ENCODE measurements at regions not wholly inside any gene's neighbourhood (a gene's known extent, or its start where the extent isn't known, plus 50 kb on each side); places are given as distances from the start of the nearest gene placed in this dataset.

DNA sequence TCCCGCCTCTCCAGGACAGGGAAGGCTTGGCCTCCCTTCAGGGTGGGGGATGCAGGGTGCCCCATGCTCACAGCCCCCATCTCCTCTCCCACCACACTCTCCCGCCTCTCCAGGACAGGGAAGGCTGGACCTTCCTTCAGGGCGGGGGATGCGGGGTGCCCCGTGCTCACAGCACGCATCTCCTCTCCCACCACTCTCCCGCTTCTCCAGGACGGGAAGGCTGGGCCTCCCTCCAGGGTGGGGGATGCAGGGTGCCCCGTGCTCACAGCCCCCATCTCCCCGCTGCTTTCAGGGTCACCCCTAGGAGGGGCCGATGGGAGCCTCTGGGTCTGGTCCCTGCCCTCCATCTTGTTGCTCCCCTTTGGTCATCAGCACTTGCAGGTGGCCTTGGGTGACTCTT, 348.0 kb downstream of the CTTN start:
- POLR2A ChIA-PET: no interaction called here
- CTCF ChIA-PET: no interaction called here

DNA sequence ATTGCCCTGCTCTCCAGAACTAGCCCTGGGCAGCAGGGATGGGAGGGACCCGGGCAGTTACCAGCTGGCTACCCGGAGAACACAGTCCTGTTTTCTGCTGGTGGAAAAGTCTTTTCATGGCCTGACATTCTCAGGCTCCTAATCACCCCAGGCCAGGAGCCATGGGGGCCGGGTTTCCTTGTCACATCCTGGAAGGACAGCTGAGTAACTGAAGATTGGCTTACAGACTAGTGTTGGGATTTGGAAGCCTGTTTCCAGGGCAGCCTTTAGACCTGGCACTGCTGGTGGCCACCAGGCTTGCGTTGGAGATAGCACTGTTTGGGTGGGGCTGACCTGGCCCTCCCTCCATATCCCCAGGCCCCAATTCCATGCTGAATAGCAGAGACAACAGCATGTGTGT, 349.0 kb downstream of the CTTN start:
- CTCF ChIA-PET: no interaction called here
- POLR2A ChIA-PET: no interaction called here

DNA sequence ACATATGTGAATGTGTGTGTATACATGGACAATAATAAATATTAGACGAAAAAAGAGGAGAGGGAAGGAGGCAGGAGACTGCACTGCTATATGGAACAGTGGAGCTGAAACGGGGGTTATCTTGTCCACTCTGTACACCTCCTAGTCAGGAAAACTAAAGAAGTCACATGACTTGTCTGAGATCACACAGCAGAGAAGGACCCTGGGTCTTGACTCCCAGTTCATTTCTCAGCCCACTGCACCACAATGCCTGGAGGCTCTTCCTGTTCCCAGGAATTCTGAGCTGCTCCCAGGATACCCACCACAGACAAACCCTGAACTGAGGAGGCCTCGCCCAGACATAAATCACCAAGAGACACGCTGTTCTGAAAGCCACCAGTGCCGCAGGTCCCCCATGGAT, 349.6 kb downstream of the CTTN start:
- POLR2A ChIA-PET: no interaction called here
- CTCF ChIA-PET: no interaction called here

DNA sequence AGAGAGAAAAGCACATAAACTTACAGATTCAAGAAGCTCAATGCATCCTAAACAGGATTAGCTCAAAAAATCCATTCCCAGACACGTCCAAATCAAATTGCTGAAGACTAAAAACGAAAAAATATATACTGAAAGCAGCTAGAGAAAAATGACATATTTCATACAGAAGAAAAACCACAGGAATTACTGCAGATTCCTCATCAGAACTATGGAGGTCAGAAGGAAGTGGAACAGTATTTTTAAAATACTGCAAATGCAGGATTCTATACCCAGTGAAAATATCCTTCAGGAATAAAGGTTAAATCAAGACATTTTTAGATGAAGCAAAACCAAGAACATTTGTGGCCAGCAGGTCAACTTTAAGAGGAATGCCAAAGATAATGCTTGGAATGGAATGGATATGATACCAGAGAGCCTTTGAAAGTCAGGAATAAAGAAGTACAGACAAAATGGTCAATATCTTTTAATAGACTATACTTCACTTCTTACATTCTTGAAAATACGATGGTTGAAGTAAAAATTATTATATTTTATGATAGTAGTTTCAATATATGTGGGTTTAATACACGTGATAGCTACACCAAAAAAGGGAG, 352.9 kb downstream of the CTTN start:
- ChIA-PET POLR2A (no interaction called here), CTCF (no interaction called here)

DNA sequence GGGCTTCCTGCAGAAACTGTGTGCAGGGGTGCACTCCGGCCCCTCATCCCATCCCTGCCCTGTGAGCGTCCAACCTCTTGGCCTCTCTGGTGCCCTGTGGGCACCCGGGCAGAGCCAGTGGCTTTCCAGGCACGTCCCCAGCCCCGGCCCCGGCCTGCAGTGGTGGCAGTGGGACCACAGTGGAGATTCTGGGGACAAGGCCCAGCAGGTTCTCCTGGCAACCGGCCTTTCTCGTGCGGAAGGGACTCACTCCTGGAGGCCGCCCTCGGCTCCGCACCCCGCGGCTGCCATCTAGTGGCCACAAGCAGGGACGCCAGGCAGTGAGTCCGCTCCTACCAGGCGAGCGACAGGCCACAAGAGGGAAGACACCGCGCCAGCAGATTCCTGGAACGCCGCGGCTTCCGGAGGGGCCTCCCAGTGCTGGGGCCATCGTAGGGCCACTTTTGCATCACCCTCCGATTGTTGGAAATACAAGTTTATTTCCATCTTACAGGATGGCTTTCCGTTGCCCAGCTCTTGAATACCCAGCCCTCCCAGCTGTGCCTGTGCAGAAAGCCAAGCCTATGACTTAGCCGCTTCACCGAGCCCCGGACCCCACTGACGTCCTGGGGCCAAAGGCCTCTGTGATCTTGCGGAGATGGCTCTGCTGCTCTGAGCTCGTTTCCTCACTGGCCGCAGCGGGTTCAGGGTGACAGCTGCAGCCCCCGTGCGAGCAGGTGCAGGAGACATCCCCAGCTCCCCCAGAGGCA, 357.3 kb downstream of the CTTN start:
- ChIA-PET POLR2A (no interaction called here), CTCF (interaction anchor here (0.5 to 1.0 kb wide), 2 partner anchors 287 to 323 kb away, joined by 3 to 5 read pairs; no protein-coding TSS in a partner anchor)

DNA sequence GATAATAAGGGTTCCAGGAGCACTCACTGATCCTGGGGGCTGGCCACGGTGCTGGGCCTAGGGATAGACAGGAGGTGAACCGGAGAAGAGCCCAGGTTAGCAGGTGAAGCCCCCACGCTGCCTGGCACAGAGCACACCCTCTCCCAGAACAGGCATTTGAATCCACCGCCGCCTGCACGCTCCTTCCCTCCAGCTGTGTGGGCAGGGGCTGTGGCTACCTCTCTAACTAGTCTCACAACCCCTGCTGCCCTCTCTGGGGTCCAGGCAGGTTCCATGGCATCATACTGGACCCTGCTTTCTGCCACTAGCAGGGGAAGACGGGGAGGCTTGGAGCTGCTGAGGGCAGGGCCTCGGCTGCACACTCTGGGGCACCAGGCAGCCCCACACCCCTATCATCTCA, 358.0 kb downstream of the CTTN start:
- ChIA-PET CTCF (interaction anchor here (1.0 kb wide), 1 partner anchor 287 kb away, joined by 5 read pairs; no protein-coding TSS in a partner anchor), POLR2A (no interaction called here)

DNA sequence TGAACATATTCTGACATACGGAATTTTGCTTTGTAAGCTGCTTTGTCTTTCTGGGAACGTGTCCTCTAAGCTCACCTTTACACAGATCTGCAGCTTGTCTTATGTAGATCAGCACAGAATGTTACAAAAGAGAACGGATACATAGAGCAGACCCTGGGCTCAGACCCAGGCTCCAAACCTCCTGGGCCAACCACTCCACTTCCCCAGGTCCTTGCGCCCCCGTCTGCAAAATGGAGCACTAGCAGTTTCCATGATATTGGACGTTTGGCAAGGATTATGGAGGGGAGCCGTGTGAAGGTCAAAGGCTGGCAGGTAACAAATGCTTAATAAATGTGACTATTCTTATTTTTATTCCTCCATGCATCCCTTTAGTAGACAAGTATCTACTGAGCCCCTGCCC, 358.4 kb downstream of the CTTN start:
- ChIA-PET POLR2A (no interaction called here), CTCF (no interaction called here)

- CTCF ChIA-PET: no interaction called here
These were observed 358.9 kb downstream of the CTTN start for GRCh38 chr11:70757241-70757640.

DNA sequence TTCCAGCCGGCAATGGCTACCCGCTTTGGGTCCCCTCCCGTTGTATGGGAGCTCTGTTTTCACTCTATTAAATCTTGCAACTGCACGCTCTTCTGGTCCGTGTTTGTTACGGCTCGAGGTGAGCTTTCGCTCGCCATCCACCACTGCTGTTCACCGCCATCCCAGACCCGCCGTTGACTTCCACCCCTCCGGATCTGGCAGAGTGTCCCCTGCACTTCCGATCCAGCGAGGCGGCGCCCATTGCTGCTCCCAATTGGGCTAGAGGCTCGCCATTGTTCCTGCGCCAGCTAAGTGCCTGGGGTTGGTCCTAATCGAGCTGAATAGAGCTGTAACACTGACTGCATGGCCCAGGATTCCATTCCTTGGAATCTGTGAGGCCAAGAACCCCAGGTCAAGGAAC, 359.9 kb downstream of the CTTN start:
- ChIA-PET POLR2A (no interaction called here), CTCF (no interaction called here)

More at GRCh38 chr11:70757241-70757640, 358.9 kb downstream of the CTTN start:
- POLR2A ChIA-PET: no interaction called here

GRCh38 chr11:70759846-70760245, 361.5 kb downstream of the CTTN start:
- CTCF ChIA-PET: no interaction called here
- POLR2A ChIA-PET: no interaction called here

GRCh38 chr11:70760416-70761020, 362.2 kb downstream of the CTTN start:
- CTCF ChIA-PET: no interaction called here
- POLR2A ChIA-PET: no interaction called here

GRCh38 chr11:70761094-70761907, 363.0 kb downstream of the CTTN start:
- CTCF ChIA-PET: no interaction called here
- POLR2A ChIA-PET: no interaction called here

GRCh38 chr11:70761908-70762337, 363.6 kb downstream of the CTTN start:
- CTCF ChIA-PET: no interaction called here
- POLR2A ChIA-PET: no interaction called here

DNA sequence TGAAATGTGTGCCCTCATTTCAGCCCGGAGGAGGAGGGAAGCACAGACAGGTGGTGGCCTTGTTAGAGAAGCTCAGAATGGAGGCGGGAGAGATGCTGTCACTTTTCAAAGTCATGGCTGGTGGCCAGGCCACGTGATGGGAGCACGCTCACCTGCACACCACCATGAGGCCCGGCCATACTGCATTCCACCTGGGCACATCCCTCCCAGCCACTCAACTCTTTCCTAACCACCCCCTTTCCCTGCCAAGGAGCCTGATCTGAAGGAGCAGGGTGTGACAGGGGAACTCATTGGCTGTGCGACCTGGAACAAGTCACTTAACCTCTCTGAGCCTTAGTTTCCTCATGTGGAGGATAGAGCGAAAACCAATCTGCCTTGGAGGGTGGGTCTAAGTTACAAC, 364.5 kb downstream of the CTTN start:
- ChIA-PET POLR2A (no interaction called here), CTCF (no interaction called here)

DNA sequence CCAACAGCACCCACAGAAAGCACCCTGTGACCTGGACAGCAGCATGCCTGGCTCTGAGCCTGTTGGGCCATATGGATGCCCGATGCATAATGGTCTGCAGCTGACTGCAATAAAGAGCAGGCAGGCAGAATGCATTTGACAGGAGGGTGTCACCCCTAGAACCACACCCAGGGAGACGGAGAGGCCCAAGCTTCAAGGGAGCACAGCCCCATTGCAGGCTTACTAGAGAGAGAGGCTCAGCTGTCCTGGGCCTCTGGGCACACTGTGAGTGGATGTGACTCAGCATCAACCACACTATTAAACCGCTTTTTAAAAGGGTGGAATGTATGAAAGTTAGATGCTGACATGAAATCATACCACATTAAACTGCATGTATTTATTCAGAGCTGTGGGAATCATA, 365.3 kb downstream of the CTTN start:
- CTCF ChIA-PET: no interaction called here
- POLR2A ChIA-PET: no interaction called here

DNA sequence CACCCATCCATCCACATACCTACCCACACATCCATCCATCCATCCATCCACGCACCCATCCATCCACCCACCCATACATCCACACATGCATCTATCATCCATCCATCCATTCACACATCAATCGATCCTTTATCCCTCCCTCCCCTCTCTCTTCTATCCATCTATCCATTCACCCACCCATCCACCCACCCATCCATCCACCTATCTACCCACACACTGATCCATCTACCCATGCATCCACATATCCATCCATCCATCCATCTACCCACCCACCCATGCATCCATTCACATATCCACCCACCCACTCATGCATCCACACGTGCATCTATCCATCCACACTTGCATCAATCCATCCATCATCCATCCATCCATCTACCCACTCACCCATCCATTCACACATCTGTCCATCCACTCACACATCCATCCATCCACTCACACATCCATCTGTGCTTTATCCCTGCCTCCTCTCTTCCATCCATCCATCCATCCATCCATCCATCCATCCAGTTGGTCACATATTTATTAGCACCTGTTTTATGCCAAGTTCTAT, 366.1 kb downstream of the CTTN start:
- ChIA-PET CTCF (no interaction called here), POLR2A (no interaction called here)

DNA sequence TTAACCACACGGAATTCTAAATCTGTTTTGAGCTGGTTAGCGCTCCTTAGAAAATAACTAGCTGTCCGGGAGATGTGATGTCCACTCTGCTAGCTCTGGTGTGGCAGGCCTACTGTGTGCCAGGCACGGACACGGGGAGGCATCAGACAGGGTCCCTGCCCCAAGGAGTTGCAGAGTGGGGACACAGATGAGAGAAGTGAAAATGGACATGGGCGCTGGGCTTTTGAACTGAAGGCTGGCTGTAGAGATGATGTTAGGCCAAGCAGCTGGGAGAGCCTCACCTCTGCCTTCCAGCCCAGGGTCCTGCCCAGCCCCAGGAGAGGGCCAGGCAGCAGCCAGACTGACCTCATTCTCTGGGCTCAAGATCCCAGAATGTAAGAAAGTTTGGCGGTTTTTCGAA, 368.6 kb downstream of the CTTN start:
- ChIA-PET POLR2A (no interaction called here), CTCF (no interaction called here)

- CTCF ChIA-PET: no interaction called here
- POLR2A ChIA-PET: no interaction called here
These were observed 370.2 kb downstream of the CTTN start for GRCh38 chr11:70768346-70769095.

DNA sequence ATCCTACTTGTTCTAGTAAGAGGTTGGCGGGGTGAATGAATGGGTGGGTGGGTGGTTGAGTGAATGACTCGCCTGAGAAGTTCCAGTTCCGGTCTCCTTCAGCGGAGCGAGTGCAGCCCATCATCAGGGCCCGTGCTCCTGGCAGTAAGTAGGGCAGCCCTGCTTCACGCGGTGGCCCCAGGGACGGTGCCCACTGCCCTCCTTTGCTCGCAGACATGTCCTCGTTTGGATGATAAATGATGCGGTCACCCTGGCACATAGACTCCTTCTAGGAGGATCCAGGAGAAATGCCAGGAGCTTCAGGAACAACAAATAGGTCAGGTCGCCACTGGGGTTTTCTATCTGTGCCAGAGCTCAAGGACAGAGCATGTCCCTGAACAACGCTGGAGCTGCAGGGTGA, 370.8 kb downstream of the CTTN start:
- CTCF ChIA-PET: no interaction called here
- POLR2A ChIA-PET: no interaction called here

DNA sequence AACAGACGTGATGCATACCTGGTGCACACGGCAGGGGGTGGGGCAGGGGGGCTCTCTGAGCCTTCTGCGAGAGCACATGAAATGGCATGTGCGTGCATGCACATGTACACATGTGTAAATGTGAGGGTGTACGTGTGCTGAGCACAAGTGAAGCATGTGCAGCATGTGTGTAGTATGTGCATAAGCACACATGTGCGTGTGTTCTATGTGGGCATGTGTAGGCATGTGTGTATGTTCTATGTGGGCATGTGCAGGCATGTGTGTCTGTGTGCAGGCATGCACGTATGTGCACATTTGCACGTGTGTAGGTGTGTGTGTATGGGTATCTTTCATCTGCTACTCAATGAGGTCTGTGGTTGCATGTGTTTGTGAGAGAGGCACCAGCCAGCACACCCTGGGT, 371.2 kb downstream of the CTTN start:
- CTCF ChIA-PET: no interaction called here
- POLR2A ChIA-PET: no interaction called here
